BLaER1 (cell line): ENCODE measurements at regions not wholly inside any gene's neighbourhood (a gene's known extent, or its start where the extent isn't known, plus 50 kb on each side); places are given as distances from the start of the nearest gene placed in this dataset.

Experiments used
- H3K27ac ChIP-seq: shearing (Covaris generic); formaldehyde crosslinking; 2 replicates; pipeline ENCODE4 v1.8.1; 2022
- H3K27me3 ChIP-seq: shearing (Covaris generic); formaldehyde crosslinking; 2 replicates; pipeline ENCODE4 v1.8.1; 2022
- H3K36me3 ChIP-seq: shearing (Covaris generic); formaldehyde crosslinking; 2 replicates; pipeline ENCODE4 v1.8.1; 2022
- H3K4me1 ChIP-seq: shearing (Covaris generic); formaldehyde crosslinking; 2 replicates; pipeline ENCODE4 v1.8.1; 2022
- H3K4me2 ChIP-seq: shearing (Covaris generic); formaldehyde crosslinking; 2 replicates; pipeline ENCODE4 v1.8.1; 2022
- H3K4me3 ChIP-seq: shearing (Covaris generic); formaldehyde crosslinking; 2 replicates; pipeline ENCODE4 v1.8.1; 2022
- H3K9ac ChIP-seq: shearing (Covaris generic); formaldehyde crosslinking; 2 replicates; pipeline ENCODE4 v1.8.1; 2022
- H3K9me3 ChIP-seq: shearing (Covaris generic); formaldehyde crosslinking; 2 replicates; pipeline ENCODE4 v1.8.1; 2022
- H4K20me1 ChIP-seq: shearing (Covaris generic); formaldehyde crosslinking; 2 replicates; pipeline ENCODE4 v1.8.1; 2022
- Cebpa-rat ChIP-seq: shearing (Covaris generic); IDR thresholded peaks from 2 replicates; pipeline ENCODE4 v1.8.1; 2022

GRCh38 chr3:70870576-70870975, 558.1 kb upstream of the MDFIC2 start:
- TF ChIP-seq Cebpa-rat, result no peak

DNA sequence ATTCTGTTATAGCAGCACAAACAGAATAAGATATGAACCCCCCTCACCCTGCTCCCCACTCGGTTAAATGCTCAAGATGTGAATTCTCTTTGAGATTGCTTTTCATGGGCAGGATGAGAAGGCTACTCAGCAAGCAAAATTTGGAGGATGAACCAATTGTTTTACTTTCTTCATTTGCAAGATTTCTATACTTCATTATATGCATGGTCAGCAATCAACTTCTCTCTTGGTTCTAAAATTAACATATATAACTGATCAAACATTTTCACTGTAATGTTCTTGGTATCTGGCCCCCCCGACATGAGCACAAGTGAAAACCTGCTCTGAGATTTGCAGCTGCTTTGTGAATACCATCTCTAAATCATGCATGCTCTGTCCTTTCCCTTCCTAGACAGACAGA, 556.1 kb upstream of the MDFIC2 start:
- no peak overlapping the region for H3K9ac ChIP-seq

More at GRCh38 chr3:70870576-70870975, 558.1 kb upstream of the MDFIC2 start:
- H3K27me3 ChIP-seq, result no peaks in the 10 kb centered on the region
- peaks cover 17% of the 10 kb centered on the region for H3K9me3 ChIP-seq
- H3K27ac ChIP-seq, result no peak overlapping the region
- no peaks in the 10 kb centered on the region for H3K4me1 ChIP-seq
- no peak overlapping the region for H3K4me2 ChIP-seq
- no peaks in the 10 kb centered on the region for H4K20me1 ChIP-seq
- H3K4me3 ChIP-seq, result no peak overlapping the region
- H3K9ac ChIP-seq, result no peak overlapping the region
- no peaks in the 10 kb centered on the region for H3K36me3 ChIP-seq

GRCh38 chr3:70863049-70863448, 550.6 kb upstream of the MDFIC2 start:
- Histone ChIP-seq H3K27me3 (no peaks in the 10 kb centered on the region), H4K20me1 (no peaks in the 10 kb centered on the region), H3K9me3 (no peaks in the 10 kb centered on the region), H3K4me2 (no peak overlapping the region), H3K4me1 (no peaks in the 10 kb centered on the region), H3K9ac (no peak overlapping the region), H3K27ac (no peak overlapping the region), H3K36me3 (no peaks in the 10 kb centered on the region), H3K4me3 (no peak overlapping the region)
- TF ChIP-seq Cebpa-rat, result no peak

More for the DNA sequence above, 556.1 kb upstream of the MDFIC2 start:
- Histone ChIP-seq H3K9me3 (peaks cover 17% of the 10 kb centered on the region), H3K36me3 (no peaks in the 10 kb centered on the region), H4K20me1 (no peaks in the 10 kb centered on the region), H3K4me2 (no peak overlapping the region), H3K27ac (no peak overlapping the region), H3K27me3 (no peaks in the 10 kb centered on the region), H3K4me3 (no peak overlapping the region), H3K4me1 (no peaks in the 10 kb centered on the region)
- TF ChIP-seq Cebpa-rat, result no peak

DNA sequence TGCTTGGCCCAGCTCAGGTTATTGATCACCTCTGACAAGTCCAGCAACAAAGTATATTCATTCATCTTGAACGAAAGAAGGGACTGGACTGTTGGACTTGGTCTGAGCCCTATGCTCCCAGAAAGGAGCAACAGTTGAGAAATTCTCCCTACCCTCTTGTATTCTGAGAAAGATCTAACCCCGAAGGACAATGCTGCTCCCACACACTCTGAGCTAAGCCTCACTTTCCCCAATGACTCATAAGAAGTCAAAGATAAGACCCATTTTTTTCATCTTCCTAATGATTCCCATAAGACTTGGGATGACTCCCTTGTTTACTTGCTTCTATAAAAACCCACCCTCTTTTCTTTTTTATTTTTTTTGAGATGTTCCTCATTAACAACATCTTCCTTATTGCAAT, 549.4 kb upstream of the MDFIC2 start:
- no peaks in the 10 kb centered on the region for H4K20me1 ChIP-seq
- TF ChIP-seq Cebpa-rat, result no peak
- H3K36me3 ChIP-seq, result no peaks in the 10 kb centered on the region
- H3K4me1 ChIP-seq, result no peaks in the 10 kb centered on the region
- H3K27ac ChIP-seq, result no peak overlapping the region
- H3K27me3 ChIP-seq, result no peaks in the 10 kb centered on the region
- H3K4me2 ChIP-seq, result no peak overlapping the region
- H3K9ac ChIP-seq, result no peak overlapping the region
- H3K9me3 ChIP-seq, result no peaks in the 10 kb centered on the region
- H3K4me3 ChIP-seq, result no peak overlapping the region

- Histone ChIP-seq H3K27ac (no peak overlapping the region), H3K36me3 (no peaks in the 10 kb centered on the region), H3K9me3 (no peaks in the 10 kb centered on the region), H4K20me1 (no peaks in the 10 kb centered on the region), H3K9ac (no peak overlapping the region), H3K4me2 (no peak overlapping the region), H3K4me3 (no peak overlapping the region), H3K4me1 (no peaks in the 10 kb centered on the region), H3K27me3 (no peaks in the 10 kb centered on the region)
- TF ChIP-seq Cebpa-rat, result no peak
These were observed 548.8 kb upstream of the MDFIC2 start for GRCh38 chr3:70861234-70861633.

GRCh38 chr3:70857916-70858315, 545.5 kb upstream of the MDFIC2 start:
- Histone ChIP-seq H3K4me3 (no peak overlapping the region), H3K27ac (no peak overlapping the region), H3K9me3 (no peaks in the 10 kb centered on the region), H3K36me3 (no peaks in the 10 kb centered on the region), H4K20me1 (no peaks in the 10 kb centered on the region), H3K4me2 (no peak overlapping the region), H3K27me3 (no peaks in the 10 kb centered on the region), H3K9ac (no peak overlapping the region), H3K4me1 (peaks cover 10% of the 10 kb centered on the region; the same call in 1 of the 2 replicates)
- TF ChIP-seq Cebpa-rat, result no peak

DNA sequence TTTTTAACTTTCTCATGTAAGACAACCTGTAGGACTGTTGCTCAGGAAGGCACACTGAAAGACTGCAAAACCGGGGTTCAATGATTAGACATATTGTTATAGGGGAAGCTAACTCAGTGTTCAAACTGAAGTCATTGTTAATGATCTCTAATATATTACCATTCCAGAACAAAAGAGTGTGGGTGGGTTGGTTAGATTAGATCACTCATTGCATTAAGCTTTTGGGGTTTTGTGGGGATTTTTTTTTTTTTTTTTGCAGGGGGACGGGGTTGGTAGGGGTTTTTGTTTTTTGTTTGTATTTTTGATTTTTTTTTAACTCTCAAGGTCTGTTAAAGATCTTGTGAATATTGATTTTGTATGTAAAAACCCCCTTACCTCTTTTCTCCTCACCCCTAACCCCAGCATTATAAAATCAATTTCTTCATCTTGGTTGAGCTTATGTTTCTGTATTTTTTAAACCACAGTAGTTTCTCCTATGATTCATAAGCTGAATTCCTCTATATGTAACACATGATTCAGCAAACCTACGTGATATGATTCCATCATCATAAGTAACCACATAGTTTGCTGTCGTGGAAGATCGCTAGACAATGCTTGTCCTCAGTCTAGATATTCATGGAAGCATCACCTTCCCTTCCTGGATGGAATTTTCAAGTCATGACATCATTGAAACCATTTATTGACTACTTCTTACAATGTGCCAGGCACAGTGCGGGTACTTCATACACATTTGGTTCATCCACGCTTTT, 544.1 kb upstream of the MDFIC2 start:
- Histone ChIP-seq H3K9ac (no peak overlapping the region), H3K27me3 (no peaks in the 10 kb centered on the region), H3K27ac (no peak overlapping the region), H4K20me1 (no peaks in the 10 kb centered on the region), H3K4me3 (no peak overlapping the region), H3K4me2 (no peak overlapping the region), H3K4me1 (peaks cover 10% of the 10 kb centered on the region; the same call in 1 of the 2 replicates), H3K9me3 (no peaks in the 10 kb centered on the region), H3K36me3 (no peaks in the 10 kb centered on the region)
- no peak for TF ChIP-seq Cebpa-rat

GRCh38 chr3:70855149-70855548, 542.7 kb upstream of the MDFIC2 start:
- TF ChIP-seq Cebpa-rat, result no peak
- Histone ChIP-seq H4K20me1 (no peaks in the 10 kb centered on the region), H3K27me3 (no peaks in the 10 kb centered on the region), H3K9me3 (no peaks in the 10 kb centered on the region), H3K36me3 (no peaks in the 10 kb centered on the region), H3K4me2 (no peak overlapping the region), H3K4me3 (no peak overlapping the region), H3K4me1 (peaks cover 10% of the 10 kb centered on the region; the same call in 1 of the 2 replicates), H3K9ac (no peak overlapping the region), H3K27ac (no peak overlapping the region)

DNA sequence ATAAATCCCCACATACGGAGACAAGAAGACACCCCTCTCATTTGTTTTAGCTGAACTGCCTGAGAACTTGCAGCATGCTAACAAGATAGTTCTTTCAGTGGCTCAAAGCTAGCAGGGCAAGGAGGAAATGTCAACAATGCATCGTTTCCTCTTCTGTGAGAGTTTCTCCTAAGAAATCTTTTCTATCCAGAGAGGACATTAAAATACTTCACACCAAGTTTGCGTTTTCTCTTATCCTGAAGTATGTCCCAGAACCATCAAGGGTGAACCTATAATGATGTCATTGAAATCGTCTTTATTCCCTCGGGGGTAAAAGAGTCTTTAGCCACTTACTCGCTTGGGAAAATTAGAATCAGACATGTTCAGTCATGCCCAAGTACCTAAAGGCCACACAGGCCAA, 541.7 kb upstream of the MDFIC2 start:
- no peak overlapping the region for H3K27ac ChIP-seq
- H3K4me3 ChIP-seq, result no peak overlapping the region
- H3K9ac ChIP-seq, result no peak overlapping the region
- peak overlapping the region; percentile 3; the same call in 1 of the 2 replicates for H3K4me2 ChIP-seq
- H3K4me1 ChIP-seq, result peaks cover 10% of the 10 kb centered on the region; the same call in 1 of the 2 replicates
- H4K20me1 ChIP-seq, result no peaks in the 10 kb centered on the region
- H3K36me3 ChIP-seq, result no peaks in the 10 kb centered on the region
- TF ChIP-seq Cebpa-rat, result no peak
- no peaks in the 10 kb centered on the region for H3K9me3 ChIP-seq
- H3K27me3 ChIP-seq, result no peaks in the 10 kb centered on the region

- Histone ChIP-seq H3K9ac (no peak overlapping the region), H3K27me3 (no peaks in the 10 kb centered on the region), H3K4me2 (no peak overlapping the region), H3K9me3 (no peaks in the 10 kb centered on the region), H3K27ac (no peak overlapping the region), H4K20me1 (no peaks in the 10 kb centered on the region), H3K4me1 (peaks cover 10% of the 10 kb centered on the region; the same call in 1 of the 2 replicates), H3K4me3 (no peak overlapping the region), H3K36me3 (no peaks in the 10 kb centered on the region)
- TF ChIP-seq Cebpa-rat, result no peak
These were observed 540.9 kb upstream of the MDFIC2 start for GRCh38 chr3:70853161-70853944.
